HCT116 (cell line): ENCODE measurements at regions not wholly inside any gene's neighbourhood (a gene's known extent, or its start where the extent isn't known, plus 50 kb on each side); places are given as distances from the start of the nearest gene placed in this dataset.

ENCODE experiments used
- ATAC-seq: fragments of 200-7000 bp; cut with Tn5 transposase; 2 replicates; pipeline ENCODE4 v1.9.1; 2020; ENCODE audit warnings: mild to moderate bottlenecking, moderate library complexity
- BruUV-seq: library from RNA; stranded (reverse); fragments of 400-500 nt; replicated peaks from 2 replicates; lab custom pipeline; 2021; lab: Mats Ljungman, UMichigan
- CTCF ChIA-PET: fragments of 300-600 bp; sonication (Branson Sonifier 250); formaldehyde crosslinking; loops from one replicate; lab custom pipeline; 2021; ENCODE audit warnings: antibody characterized with exemption; lab: Charles Lee
- POLR2A ChIA-PET: fragments of 300-600, 350-600 bp; sonication (Branson Sonifier 250); formaldehyde crosslinking; loops from one replicate; lab custom pipeline; 2021; ENCODE audit warnings: antibody characterized with exemption; lab: Charles Lee
- RAD21 ChIA-PET, 2 experiments: fragments of 300-600 bp; sonication (Branson Sonifier 250); formaldehyde crosslinking; loops; one replicate each; lab custom pipeline; 2023; ENCODE audit warnings: low total read pairs in 2 of 2; ENCODE audit not compliant: uncharacterized antibody in 2 of 2, unreplicated experiment in 2 of 2, low non-redundant PET in 1 of 2; lab: Charles Lee
- DNase-seq: peaks from one replicate; pipeline ENCODE4 v3.0.0-alpha.2; 2010; ENCODE audit warnings: low read depth, low spot score
- H2AFZ ChIP-seq: fragments of 200-600 bp; shearing (Covaris generic), sonication (generic); 2 replicates; pipeline ENCODE4 v1.6.1; 2017; ENCODE audit warnings: low read depth, mixed run types, mixed read lengths, antibody characterized with exemption, low read length; ENCODE audit not compliant: poor library complexity, severe bottlenecking
- H3K27ac ChIP-seq: 2 replicates; pipeline ENCODE4 v1.5.1; 2012; ENCODE audit warnings: low read depth, low read length
- H3K27me3 ChIP-seq: fragments of 200-600 bp; sonication (generic); 2 replicates; pipeline ENCODE4 v1.6.1; 2016; ENCODE audit warnings: mixed run types, low read length, mixed read lengths; ENCODE audit not compliant: insufficient read depth
- H3K36me3 ChIP-seq, 2 experiments: fragments of 200-500 bp in 1 of 2; fragments of 200-600 bp in 1 of 2; sonication (Bioruptor generic) in 1 of 2; sonication (generic) in 1 of 2; 2 replicates each; pipeline versions ENCODE4 v1.5.1 to v1.6.1; 2014 to 2016; ENCODE audit warnings: low read length in 2 of 2, inconsistent platforms in 1 of 2, mixed read lengths in 1 of 2, mixed run types in 1 of 2; ENCODE audit not compliant: insufficient read depth in 2 of 2, control insufficient read depth in 1 of 2
- H3K4me1 ChIP-seq, 2 experiments: fragments of 200-600 bp in 1 of 2; sonication (generic) in 1 of 2; 2 replicates each; pipeline versions ENCODE4 v1.5.1 to v1.6.1; 2012 to 2017; ENCODE audit warnings: low read length in 2 of 2, inconsistent platforms in 1 of 2, mild to moderate bottlenecking in 1 of 2, mixed read lengths in 1 of 2, mixed run types in 1 of 2, moderate library complexity in 1 of 2; ENCODE audit not compliant: insufficient read depth in 2 of 2, control insufficient read depth in 1 of 2
- H3K4me2 ChIP-seq: fragments of 200-600 bp; sonication (generic); 2 replicates; pipeline ENCODE4 v1.6.1; 2017; ENCODE audit warnings: mixed run types, low read length, mixed read lengths
- H3K4me3 ChIP-seq, 2 experiments: fragments of 200-600 bp in 1 of 2; sonication (generic) in 1 of 2; replicated peaks in 1 of 2; 2 replicates each; pipeline ENCODE4 v1.5.1; 2011 to 2016; ENCODE audit warnings: low read length in 2 of 2, control low read depth in 1 of 2, low read depth in 1 of 2, mild to moderate bottlenecking in 1 of 2, mixed read lengths in 1 of 2, mixed run types in 1 of 2
- H3K79me2 ChIP-seq: fragments of 200-600 bp; sonication (generic); 2 replicates; pipeline ENCODE4 v1.6.1; 2017; ENCODE audit warnings: mild to moderate bottlenecking, mixed run types, low read length, moderate library complexity, mixed read lengths; ENCODE audit not compliant: insufficient read depth
- H3K9ac ChIP-seq: fragments of 200-600 bp; sonication (generic); 2 replicates; pipeline ENCODE4 v1.6.1; 2016; ENCODE audit warnings: low read length, mixed read lengths
- H3K9me2 ChIP-seq: fragments of 200-600 bp; sonication (generic), shearing (Covaris generic); 2 replicates; pipeline ENCODE4 v1.6.1; 2017; ENCODE audit warnings: mixed run types, mild to moderate bottlenecking, moderate library complexity; ENCODE audit not compliant: insufficient read depth
- H3K9me3 ChIP-seq, 2 experiments: fragments of 200-500 bp in 1 of 2; fragments of 200-600 bp in 1 of 2; sonication (Bioruptor generic) in 1 of 2; sonication (generic) in 1 of 2; 2 replicates each; pipeline ENCODE4 v1.6.1; 2014 to 2017; ENCODE audit warnings: low read length in 2 of 2, mixed read lengths in 2 of 2, inconsistent platforms in 1 of 2, low read depth in 1 of 2, mild to moderate bottlenecking in 1 of 2, mixed run types in 1 of 2, moderate library complexity in 1 of 2; ENCODE audit not compliant: control insufficient read depth in 1 of 2, insufficient read depth in 1 of 2
- H4K20me1 ChIP-seq: fragments of 200-600 bp; sonication (generic), shearing (Covaris generic); 2 replicates; pipeline ENCODE4 v1.6.1; 2017; ENCODE audit warnings: mixed run types, mild to moderate bottlenecking, moderate library complexity; ENCODE audit not compliant: insufficient read depth
- CEBPB ChIP-seq: IDR thresholded peaks from 2 replicates; pipeline ENCODE4 v1.6.1; 2012; ENCODE audit warnings: low read depth
- CTCF ChIP-seq, 3 experiments: fragments of 200-600 bp in 1 of 3; sonication (generic) in 1 of 3; IDR thresholded peaks in 2 of 3; conservative IDR thresholded peaks in 1 of 3; 2 replicates each; pipeline ENCODE4 v1.5.1; 2012 to 2017; ENCODE audit warnings: low read depth in 2 of 3, low read length in 2 of 3, antibody characterized with exemption in 1 of 3, borderline replicate concordance in 1 of 3, control low read depth in 1 of 3, mild to moderate bottlenecking in 1 of 3, mixed read lengths in 1 of 3, mixed run types in 1 of 3, moderate library complexity in 1 of 3; ENCODE audit not compliant: insufficient read depth in 1 of 3
- EGR1 ChIP-seq: IDR thresholded peaks from 2 replicates; pipeline ENCODE4 v1.6.1; 2012; ENCODE audit warnings: low read depth
- EZH2 ChIP-seq: fragments of 200-600 bp; sonication (generic); IDR thresholded peaks from 2 replicates; pipeline ENCODE4 v1.6.1; 2017; ENCODE audit warnings: antibody characterized with exemption, mixed run types
- EZH2phosphoT487 ChIP-seq: fragments of 200-600 bp; IDR thresholded peaks from 2 replicates; pipeline ENCODE4 v1.6.1; 2018; ENCODE audit warnings: antibody characterized with exemption, borderline replicate concordance
- FOSL1 ChIP-seq: IDR thresholded peaks from 2 replicates; pipeline ENCODE4 v1.6.1; 2012; ENCODE audit warnings: low read depth
- JUND ChIP-seq: IDR thresholded peaks from 2 replicates; pipeline ENCODE4 v1.6.1; 2012
- MAX ChIP-seq: IDR thresholded peaks from 2 replicates; pipeline ENCODE4 v1.6.1; 2012
- POLR2A ChIP-seq: IDR thresholded peaks from 2 replicates; pipeline ENCODE4 v1.7.0; 2011; ENCODE audit warnings: borderline replicate concordance; ENCODE audit not compliant: insufficient read depth, insufficient read length; ENCODE audit errors: extremely low read depth
- SIN3A ChIP-seq: IDR thresholded peaks from 2 replicates; pipeline ENCODE4 v1.6.1; 2012; ENCODE audit warnings: low read depth
- SRF ChIP-seq: IDR thresholded peaks from 2 replicates; pipeline ENCODE4 v1.6.1; 2012; ENCODE audit warnings: low read depth
- intact Hi-C: fragments of 100-400 bp; cut with micrococcal nuclease; formaldehyde crosslinking; loops from 2 replicates; pipeline ENCODE4 v1.10.0; 2022
- TF ChIP-seq, protein P1 (sequence below): IDR thresholded peaks from 2 replicates; pipeline ENCODE4 v1.6.1; 2012; ENCODE audit warnings: low read depth

DNA sequence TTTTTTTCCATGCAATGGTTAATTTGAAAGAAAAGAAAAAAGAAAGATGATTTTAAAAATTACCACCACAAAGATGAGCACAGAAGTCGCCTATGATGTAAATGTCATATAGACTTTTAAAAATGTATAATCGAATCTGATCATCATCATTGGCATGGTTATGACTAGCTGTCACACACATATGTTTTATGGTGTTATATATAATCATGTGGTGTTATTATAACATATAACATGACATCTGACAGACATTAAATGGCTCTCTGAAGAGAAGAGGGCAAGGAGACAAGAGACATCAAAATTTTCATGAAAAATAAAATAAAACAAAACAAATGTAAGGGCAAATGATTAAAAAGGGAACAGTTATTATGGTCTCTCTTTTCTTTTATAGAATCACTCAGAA is 217.5 kb downstream of the TMEM161B start:
- Histone ChIP-seq H2AFZ (no peak overlapping the region), H4K20me1 (no peaks in the 10 kb centered on the region), H3K4me2 (no peak overlapping the region), H3K27ac (no peak overlapping the region), H3K79me2 (no peaks in the 10 kb centered on the region), H3K9me3 (no peaks in the 10 kb centered on the region), H3K9me2 (no peaks in the 10 kb centered on the region), H3K4me1 (no peaks in the 10 kb centered on the region), H3K36me3 (no peaks in the 10 kb centered on the region), H3K27me3 (no peaks in the 10 kb centered on the region), H3K9ac (no peak overlapping the region), H3K4me3 (no peak overlapping the region)
- BruUV-seq, result no TSS peak
- DNase-seq (no peak), ATAC-seq (no peak)
- RAD21 ChIA-PET, result no interaction called here
- TF ChIP-seq POLR2A (no peak), EZH2 (no peak), MAX (no peak), FOSL1 (no peak), JUND (no peak), EGR1 (no peak), CTCF (IDR thresholded peaks at IDR 0.05 in 2 of 3, conservative IDR thresholded peaks at IDR 0.05 in 1 of 3; ENCODE audit: borderline replicate concordance in 1 of 3, insufficient read depth in 1 of 3, low read depth in 2 of 3, low read length in 2 of 3) (no peak), SIN3A (no peak), SRF (no peak), EZH2phosphoT487 (no peak), CEBPB (no peak)
- TF ChIP-seq, protein P1, sequence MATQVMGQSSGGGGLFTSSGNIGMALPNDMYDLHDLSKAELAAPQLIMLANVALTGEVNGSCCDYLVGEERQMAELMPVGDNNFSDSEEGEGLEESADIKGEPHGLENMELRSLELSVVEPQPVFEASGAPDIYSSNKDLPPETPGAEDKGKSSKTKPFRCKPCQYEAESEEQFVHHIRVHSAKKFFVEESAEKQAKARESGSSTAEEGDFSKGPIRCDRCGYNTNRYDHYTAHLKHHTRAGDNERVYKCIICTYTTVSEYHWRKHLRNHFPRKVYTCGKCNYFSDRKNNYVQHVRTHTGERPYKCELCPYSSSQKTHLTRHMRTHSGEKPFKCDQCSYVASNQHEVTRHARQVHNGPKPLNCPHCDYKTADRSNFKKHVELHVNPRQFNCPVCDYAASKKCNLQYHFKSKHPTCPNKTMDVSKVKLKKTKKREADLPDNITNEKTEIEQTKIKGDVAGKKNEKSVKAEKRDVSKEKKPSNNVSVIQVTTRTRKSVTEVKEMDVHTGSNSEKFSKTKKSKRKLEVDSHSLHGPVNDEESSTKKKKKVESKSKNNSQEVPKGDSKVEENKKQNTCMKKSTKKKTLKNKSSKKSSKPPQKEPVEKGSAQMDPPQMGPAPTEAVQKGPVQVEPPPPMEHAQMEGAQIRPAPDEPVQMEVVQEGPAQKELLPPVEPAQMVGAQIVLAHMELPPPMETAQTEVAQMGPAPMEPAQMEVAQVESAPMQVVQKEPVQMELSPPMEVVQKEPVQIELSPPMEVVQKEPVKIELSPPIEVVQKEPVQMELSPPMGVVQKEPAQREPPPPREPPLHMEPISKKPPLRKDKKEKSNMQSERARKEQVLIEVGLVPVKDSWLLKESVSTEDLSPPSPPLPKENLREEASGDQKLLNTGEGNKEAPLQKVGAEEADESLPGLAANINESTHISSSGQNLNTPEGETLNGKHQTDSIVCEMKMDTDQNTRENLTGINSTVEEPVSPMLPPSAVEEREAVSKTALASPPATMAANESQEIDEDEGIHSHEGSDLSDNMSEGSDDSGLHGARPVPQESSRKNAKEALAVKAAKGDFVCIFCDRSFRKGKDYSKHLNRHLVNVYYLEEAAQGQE, result no peak
- intact Hi-C loops, result no loop called here
- POLR2A ChIA-PET, result no interaction called here
- CTCF ChIA-PET, result no interaction called here
